ENCODE measurements at regions not wholly inside any gene's neighbourhood (a gene's known extent, or its start where the extent isn't known, plus 50 kb on each side); places are given as distances from the start of the nearest gene placed in this dataset.

- no peak for TF ChIP-seq CTCF (IDR thresholded peaks at IDR 0.05; ENCODE audit: low read depth, low read length)
- no peak overlapping the region for H3K4me3 ChIP-seq (replicated peaks in 1 of 2; ENCODE audit: low read depth in 2 of 2, low read length in 2 of 2)
- no peak for DNase-seq (ENCODE audit: low read depth in 2 of 2)
Measured at GRCh38 chr15:29467091-29467490, 197.5 kb upstream of the NSMCE3 start.

- no peak for DNase-seq (ENCODE audit: low read depth in 2 of 2)
- TF ChIP-seq CTCF (IDR thresholded peaks at IDR 0.05; ENCODE audit: low read depth, low read length) = no peak
- H3K4me3 ChIP-seq (replicated peaks in 1 of 2; ENCODE audit: low read depth in 2 of 2, low read length in 2 of 2) = no peak overlapping the region
Measured at GRCh38 chr15:29466292-29466691, 196.7 kb upstream of the NSMCE3 start.

DNA sequence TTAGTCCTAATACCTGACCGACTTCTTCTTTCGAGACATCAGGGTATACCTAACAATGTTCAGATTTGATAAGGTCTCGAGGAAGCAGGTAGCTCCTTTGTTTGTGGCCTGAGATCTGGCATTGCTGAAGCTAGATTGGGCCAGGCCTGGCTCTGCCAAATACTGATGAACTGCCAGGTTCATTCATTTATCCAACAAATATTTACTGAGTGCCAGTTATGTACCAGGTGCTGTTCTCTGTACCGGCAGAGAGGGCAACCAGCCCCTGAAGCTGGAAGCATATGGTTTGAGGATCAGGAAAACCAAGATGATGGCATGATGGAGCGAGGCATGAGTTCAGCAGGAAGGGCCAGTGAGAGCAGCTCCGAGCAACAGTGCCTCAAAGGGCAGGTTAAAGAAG lies 196.2 kb upstream of the NSMCE3 start:
- TF ChIP-seq CTCF (IDR thresholded peaks at IDR 0.05; ENCODE audit: low read depth, low read length) = no peak
- no peak overlapping the region for H3K4me3 ChIP-seq (replicated peaks in 1 of 2; ENCODE audit: low read depth in 2 of 2, low read length in 2 of 2)
- no peak for DNase-seq (ENCODE audit: low read depth in 2 of 2)

- H3K4me3 ChIP-seq (replicated peaks in 1 of 2; ENCODE audit: low read depth in 2 of 2, low read length in 2 of 2) = no peak overlapping the region
- no peak for DNase-seq (ENCODE audit: low read depth in 2 of 2)
- TF ChIP-seq CTCF (IDR thresholded peaks at IDR 0.05; ENCODE audit: low read depth, low read length) = no peak
Measured at GRCh38 chr15:29465196-29465595, 195.6 kb upstream of the NSMCE3 start.

DNA sequence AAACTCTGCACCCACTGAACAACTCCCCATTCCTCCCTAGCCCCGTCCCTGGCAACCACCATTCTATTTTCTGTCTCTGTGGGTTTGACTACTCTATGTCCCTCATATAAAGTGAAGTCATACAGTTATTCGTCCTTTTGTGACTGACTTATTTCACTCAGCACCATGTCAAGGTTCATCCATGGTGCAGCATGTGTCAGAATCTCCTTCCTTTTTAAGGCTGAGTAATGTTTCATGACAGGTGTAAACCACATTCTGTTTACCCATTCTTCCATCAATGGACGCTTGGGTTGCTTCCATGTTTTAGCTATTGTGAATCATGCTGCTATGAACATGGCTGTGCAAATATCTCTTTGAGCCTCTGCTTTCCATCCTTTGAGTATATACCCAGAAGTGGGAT lies 192.3 kb upstream of the NSMCE3 start:
- no peak for DNase-seq (ENCODE audit: low read depth in 2 of 2)
- no peak for TF ChIP-seq CTCF (IDR thresholded peaks at IDR 0.05; ENCODE audit: low read depth, low read length)

DNA sequence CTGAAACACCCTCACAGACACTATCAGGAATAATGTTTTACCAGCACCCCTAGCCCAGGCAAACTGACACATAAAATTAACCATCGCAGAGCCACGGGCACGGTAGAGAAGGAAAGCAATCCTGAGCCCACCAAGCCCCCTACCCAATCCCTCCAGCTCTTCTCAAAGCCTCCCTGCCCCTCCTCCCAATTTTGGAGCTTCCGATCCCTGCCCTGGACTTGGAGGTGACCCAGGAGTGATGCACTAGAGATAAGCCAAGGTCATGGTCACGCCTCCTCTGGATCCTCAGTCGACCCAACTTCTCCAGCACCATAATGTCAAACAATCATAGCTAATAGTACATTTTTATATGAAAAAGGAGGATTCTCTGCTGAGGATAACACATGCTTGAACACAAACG lies 188.7 kb upstream of the NSMCE3 start:
- TF ChIP-seq CTCF (IDR thresholded peaks at IDR 0.05; ENCODE audit: low read depth, low read length) = no peak
- H3K4me3 ChIP-seq (replicated peaks in 1 of 2; ENCODE audit: low read depth in 2 of 2, low read length in 2 of 2) = no peak overlapping the region
- DNase-seq (ENCODE audit: low read depth in 2 of 2) = no peak

More for the DNA sequence above, 192.3 kb upstream of the NSMCE3 start:
- H3K4me3 ChIP-seq (replicated peaks in 1 of 2; ENCODE audit: low read depth in 2 of 2, low read length in 2 of 2) = no peak overlapping the region

- TF ChIP-seq CTCF (IDR thresholded peaks at IDR 0.05; ENCODE audit: low read depth, low read length) = no peak
- no peak for DNase-seq (ENCODE audit: low read depth in 2 of 2)
- no peak overlapping the region for H3K4me3 ChIP-seq (replicated peaks in 1 of 2; ENCODE audit: low read depth in 2 of 2, low read length in 2 of 2)
Measured at GRCh38 chr15:29457729-29458128, 188.1 kb upstream of the NSMCE3 start.

Data from cardiac fibroblast (primary cell).